OCI-LY1 (cell line): ENCODE measurements at regions not wholly inside any gene's neighbourhood (a gene's known extent, or its start where the extent isn't known, plus 50 kb on each side); places are given as distances from the start of the nearest gene placed in this dataset.

Experiments used
- EZH2 ChIP-seq: fragments of 200-600 bp; sonication (generic), shearing (Covaris generic); IDR thresholded peaks from 2 replicates; pipeline ENCODE4 v1.8.0; 2017; ENCODE audit warnings: borderline replicate concordance, mixed run types, mild to moderate bottlenecking, antibody characterized with exemption, low read length, moderate library complexity, mixed read lengths
- TF ChIP-seq, protein P1 (sequence below): fragments of 200-600 bp; sonication (generic), shearing (Covaris generic); IDR thresholded peaks from 2 replicates; pipeline ENCODE4 v1.5.1; 2017; ENCODE audit warnings: mild to moderate bottlenecking, antibody characterized with exemption, low read length, moderate library complexity, mixed read lengths

DNA sequence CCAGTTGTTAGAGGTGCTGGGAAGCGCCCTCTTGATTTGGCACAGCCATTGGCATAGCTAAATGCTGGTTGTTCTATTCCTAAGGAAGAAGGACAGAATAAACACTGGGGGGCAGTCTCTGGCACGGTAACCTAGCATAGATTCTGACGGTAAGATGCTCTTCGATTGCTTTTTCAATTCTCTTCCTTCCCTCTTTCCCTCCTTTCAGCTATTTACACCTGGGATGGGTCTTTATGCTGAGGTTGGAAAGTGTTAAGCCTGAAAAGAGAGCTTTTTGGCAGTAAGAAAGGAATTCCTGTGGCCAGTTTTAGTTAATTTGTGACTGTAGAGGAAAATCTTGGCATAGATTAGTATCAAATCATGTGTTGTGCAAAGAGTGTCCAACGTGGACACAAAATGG lies 162.8 kb downstream of the SNAPC1 start:
- TF ChIP-seq, protein P1, sequence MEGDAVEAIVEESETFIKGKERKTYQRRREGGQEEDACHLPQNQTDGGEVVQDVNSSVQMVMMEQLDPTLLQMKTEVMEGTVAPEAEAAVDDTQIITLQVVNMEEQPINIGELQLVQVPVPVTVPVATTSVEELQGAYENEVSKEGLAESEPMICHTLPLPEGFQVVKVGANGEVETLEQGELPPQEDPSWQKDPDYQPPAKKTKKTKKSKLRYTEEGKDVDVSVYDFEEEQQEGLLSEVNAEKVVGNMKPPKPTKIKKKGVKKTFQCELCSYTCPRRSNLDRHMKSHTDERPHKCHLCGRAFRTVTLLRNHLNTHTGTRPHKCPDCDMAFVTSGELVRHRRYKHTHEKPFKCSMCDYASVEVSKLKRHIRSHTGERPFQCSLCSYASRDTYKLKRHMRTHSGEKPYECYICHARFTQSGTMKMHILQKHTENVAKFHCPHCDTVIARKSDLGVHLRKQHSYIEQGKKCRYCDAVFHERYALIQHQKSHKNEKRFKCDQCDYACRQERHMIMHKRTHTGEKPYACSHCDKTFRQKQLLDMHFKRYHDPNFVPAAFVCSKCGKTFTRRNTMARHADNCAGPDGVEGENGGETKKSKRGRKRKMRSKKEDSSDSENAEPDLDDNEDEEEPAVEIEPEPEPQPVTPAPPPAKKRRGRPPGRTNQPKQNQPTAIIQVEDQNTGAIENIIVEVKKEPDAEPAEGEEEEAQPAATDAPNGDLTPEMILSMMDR: peak; percentile 43; the same call in 1 of the 2 replicates
- TF ChIP-seq EZH2: no peak
